ENCODE measurements at regions not wholly inside any gene's neighbourhood (a gene's known extent, or its start where the extent isn't known, plus 50 kb on each side); places are given as distances from the start of the nearest gene placed in this dataset.
A peak's percentile ranks its signal among the peaks of the same experiment; 100 is the strongest.

DNA sequence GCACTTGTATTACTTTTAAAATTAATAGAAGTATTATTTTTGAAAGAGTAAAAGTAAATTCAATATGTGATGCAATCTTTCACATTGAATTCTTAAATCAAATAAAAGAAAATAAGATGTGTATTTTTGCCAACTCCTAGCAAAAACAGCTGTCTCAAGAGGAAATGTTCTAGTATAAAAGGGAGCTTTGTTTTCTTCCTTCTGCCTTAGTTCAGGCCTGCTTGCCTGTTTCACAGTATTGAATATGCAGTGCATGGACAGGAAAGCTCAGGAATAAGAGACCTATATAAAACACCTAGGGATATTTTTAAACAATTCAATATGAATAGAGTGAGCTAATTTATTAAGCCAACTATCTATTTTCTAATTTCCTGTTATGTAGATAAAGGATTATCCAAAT is 294.8 kb upstream of the G2E3 start:
- TF ChIP-seq, protein P1, sequence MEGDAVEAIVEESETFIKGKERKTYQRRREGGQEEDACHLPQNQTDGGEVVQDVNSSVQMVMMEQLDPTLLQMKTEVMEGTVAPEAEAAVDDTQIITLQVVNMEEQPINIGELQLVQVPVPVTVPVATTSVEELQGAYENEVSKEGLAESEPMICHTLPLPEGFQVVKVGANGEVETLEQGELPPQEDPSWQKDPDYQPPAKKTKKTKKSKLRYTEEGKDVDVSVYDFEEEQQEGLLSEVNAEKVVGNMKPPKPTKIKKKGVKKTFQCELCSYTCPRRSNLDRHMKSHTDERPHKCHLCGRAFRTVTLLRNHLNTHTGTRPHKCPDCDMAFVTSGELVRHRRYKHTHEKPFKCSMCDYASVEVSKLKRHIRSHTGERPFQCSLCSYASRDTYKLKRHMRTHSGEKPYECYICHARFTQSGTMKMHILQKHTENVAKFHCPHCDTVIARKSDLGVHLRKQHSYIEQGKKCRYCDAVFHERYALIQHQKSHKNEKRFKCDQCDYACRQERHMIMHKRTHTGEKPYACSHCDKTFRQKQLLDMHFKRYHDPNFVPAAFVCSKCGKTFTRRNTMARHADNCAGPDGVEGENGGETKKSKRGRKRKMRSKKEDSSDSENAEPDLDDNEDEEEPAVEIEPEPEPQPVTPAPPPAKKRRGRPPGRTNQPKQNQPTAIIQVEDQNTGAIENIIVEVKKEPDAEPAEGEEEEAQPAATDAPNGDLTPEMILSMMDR (IDR thresholded peaks at IDR 0.05; ENCODE audit: insufficient read depth, low read depth, low read length, missing control alignments) = no peak
- DNase-seq (ENCODE audit: low read depth) = no peak
- no peak overlapping the region for H3K4me3 ChIP-seq (ENCODE audit: low read length)

DNA sequence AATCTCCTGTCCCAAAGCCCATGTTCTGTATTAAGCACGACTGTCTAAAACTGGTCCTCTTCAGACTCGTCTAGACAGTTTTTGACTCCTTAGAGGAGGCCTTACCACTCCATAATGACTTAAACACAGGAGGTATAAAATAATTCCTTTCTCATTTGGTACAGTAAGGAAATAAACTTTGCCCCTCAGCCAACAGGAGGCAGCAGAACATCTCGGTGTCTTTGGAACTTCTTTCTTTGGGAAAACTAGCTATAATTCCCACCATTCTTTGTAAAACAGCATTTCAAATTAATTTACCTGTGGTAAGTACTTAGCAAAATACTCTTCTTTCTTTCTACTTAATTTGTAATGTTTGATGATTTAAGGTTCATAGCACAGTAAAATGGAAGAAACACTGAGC is 292.7 kb upstream of the G2E3 start:
- DNase-seq (ENCODE audit: low read depth) = no peak
- no peak overlapping the region for H3K4me3 ChIP-seq (ENCODE audit: low read length)

GRCh38 chr14:30267141-30267540 is 291.8 kb upstream of the G2E3 start:
- DNase-seq (ENCODE audit: low read depth) = peak; percentile 22
- TF ChIP-seq, protein P1 (IDR thresholded peaks at IDR 0.05; ENCODE audit: insufficient read depth, low read depth, low read length, missing control alignments) = no peak
- H3K4me3 ChIP-seq (ENCODE audit: low read length) = no peak overlapping the region

More for the DNA sequence above, 292.7 kb upstream of the G2E3 start:
- TF ChIP-seq, protein P1 (IDR thresholded peaks at IDR 0.05; ENCODE audit: insufficient read depth, low read depth, low read length, missing control alignments) = no peak

DNA sequence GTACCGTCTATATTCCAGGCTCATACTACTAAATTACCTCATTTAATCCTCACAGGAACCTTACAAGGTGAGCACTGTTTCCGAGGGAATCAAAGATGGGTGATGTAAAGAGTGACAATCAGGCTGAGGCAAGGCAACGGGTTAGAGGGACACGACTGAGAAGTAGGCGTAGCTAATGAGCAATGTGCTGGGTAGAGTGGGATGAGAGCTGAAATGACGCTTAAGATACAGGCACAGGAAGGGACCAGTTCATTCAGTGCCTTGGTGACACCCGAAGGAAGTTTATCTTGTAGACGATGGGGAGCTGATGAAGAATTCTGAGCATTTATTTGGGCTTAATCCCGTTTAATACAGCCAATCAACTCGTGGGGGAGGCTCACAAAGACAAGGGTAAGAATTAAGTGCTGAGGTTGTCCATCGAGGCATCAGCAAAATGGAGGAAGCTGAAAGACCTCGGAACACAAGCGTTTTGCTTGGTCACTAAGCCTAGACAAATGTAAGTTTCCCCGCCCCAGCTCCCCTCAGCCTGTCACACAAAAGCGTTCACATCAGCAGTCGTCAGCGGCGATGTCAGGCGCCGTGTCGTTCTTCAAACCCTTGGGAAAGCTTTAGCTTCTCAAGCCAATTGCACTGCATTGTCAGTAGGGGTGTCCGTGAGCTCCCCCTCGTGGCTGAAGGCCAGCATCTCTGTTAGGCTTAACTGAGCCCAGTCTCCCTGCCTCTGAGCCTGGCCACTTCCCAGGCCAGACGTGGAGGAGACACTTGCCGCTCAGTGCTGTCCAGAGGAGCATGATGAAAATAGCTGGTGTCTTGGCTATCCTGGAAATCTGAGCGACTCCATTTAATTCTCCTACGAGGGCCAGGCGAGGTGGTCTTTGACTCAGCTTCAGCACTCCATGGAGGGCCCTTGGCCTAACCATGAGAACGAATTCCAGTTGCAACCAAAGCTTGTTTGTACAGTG is 288.5 kb upstream of the G2E3 start:
- peak overlapping the region; percentile 16 for H3K4me3 ChIP-seq (ENCODE audit: low read length)
- TF ChIP-seq, protein P1 (IDR thresholded peaks at IDR 0.05; ENCODE audit: insufficient read depth, low read depth, low read length, missing control alignments) = peak; percentile 99
- peak; percentile 82 for DNase-seq (ENCODE audit: low read depth)

DNA sequence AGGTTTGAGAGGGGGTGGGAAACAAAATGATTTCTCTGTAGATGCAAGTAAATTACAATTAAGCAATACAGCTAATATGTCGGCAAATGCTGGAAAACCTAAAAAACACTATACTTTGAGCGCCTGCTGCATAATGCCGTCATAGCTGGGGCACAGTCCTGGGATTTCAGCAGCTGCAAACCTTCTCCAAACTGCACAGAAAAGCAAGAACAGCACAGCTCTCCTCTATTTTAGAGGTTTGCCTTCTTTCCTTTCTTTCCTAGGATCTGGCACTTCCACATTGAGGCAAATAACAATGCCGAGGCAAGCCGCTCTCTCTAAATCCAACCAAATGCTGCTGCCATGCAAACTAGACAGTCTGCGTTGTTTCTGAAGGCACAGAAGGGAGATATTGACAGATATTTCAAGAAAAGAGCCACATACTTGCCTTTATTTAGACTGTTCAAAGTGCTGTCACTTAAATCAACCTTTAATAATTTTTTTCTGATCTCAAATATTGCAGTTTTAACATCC is 287.1 kb upstream of the G2E3 start:
- TF ChIP-seq, protein P1 (IDR thresholded peaks at IDR 0.05; ENCODE audit: insufficient read depth, low read depth, low read length, missing control alignments) = no peak
- no peak for DNase-seq (ENCODE audit: low read depth)
- H3K4me3 ChIP-seq (ENCODE audit: low read length) = no peak overlapping the region

DNA sequence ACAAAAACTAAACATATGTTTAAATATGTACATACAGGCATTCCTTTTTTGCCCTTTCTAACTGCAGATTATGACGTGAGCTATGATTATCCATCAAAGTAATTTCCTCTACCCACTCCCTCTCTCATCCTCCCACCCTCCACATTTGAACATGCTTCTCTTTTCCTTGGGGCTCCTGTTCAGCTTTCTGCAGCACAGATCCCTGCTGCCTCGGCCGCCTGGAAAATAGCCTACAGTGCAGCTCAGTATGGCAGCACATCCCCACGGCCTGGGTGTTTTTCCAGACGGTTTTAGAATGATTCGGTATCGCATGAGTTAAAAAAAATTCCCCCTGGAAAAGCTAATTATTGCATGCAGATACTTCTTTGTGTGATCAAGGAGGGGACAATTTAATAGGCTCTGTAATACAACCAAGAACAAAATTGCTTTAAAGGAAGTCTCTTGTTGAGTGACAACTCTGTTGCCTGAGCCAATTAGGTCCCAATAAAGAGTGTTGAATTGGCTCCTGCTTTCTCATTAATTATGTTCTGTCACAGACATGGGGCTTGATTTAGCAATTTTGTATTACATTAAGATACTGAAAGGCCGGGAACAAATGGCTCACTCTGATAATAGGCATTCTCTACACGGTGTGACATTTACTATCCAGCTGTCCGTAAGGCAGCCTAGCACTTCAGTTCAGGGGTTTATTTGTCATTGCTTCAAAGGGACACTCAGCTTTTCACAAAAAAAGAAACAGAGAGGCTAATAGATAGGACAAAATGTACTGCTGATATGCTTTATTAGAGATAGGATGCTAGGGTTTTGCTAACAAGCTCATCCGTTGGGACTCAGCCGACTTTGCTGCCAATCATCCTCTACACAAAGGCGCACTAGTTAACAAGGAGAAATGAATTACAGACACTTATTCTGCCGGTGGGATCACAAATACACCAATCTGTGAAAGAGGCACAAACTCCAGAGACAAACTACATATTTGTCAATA is 285.8 kb upstream of the G2E3 start:
- TF ChIP-seq, protein P1 (IDR thresholded peaks at IDR 0.05; ENCODE audit: insufficient read depth, low read depth, low read length, missing control alignments) = no peak
- no peak for DNase-seq (ENCODE audit: low read depth)
- H3K4me3 ChIP-seq (ENCODE audit: low read length) = no peak overlapping the region
